Fibroblast of skin of left biceps (primary cell): ENCODE measurements at regions not wholly inside any gene's neighbourhood (a gene's known extent, or its start where the extent isn't known, plus 50 kb on each side); places are given as distances from the start of the nearest gene placed in this dataset.
"Not testable (repeated sequence)": the region's sequence is repeated elsewhere in the genome, so short reads cannot be mapped to it uniquely, and the experiment has no call there.

Experiments
- DNase-seq, 2 experiments: peaks; one replicate each; pipeline ENCODE4 v3.0.0-alpha.2; 2013; ENCODE audit warnings: low read depth in 2 of 2

DNA sequence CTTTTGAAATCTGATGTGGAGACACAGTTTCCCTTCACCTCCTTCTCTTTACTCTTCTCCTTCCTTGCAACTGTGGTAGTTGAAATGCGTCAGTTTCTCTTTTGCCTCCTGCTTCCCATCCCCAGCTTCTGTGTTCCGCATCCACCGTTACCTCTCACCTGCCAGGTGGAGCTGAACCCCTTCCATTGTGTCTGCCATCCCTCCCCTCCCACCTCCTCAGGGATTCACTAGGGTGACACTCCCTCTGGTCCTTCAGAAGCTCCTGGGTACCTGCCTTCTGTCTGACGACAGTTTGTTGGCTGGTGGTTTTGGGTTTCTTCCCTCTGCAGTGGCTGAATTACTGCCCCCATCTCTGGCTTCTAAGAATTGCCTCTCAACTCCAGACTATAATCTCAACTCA is 132.1 kb downstream of the SLC24A2 start:
- DNase-seq: no peak

DNA sequence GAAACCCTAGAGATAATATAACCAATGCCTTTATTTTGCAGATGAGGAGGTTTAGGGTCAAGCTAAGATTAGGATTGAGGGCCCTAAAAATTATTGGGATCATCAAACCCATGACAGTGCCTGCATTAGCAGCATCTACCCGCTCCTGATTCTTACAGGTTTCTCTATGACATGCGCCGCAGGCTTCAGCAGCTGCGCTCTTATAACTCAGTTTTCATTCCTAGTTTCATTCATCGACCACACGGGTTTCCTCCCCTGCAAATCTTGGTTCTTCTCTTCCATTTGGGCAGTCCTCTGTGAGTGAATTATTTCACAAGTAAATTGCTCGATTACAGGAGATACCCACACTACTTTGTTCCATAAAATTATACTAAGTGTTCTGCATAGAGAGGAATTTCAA is 137.2 kb downstream of the SLC24A2 start:
- no peak for DNase-seq

DNA sequence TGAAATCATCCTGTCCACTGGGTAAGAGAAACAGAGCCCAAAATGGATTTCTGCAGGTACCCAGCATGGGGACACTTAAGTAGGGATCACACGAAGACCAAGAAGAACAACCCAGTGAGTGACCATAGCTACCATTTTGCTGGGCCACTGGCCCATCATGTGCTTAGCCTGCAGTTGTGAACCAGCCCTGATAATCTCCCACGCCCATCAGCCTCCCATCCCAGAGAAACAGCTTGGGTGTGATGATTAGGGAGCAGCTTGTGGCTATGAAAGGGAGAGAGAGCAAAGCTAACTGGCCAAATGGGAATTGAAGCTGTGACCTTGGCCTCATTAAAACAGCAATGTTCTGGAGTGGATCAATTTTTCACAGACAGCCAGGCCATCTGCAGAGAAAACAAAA is 138.5 kb downstream of the SLC24A2 start:
- DNase-seq: no peak

DNA sequence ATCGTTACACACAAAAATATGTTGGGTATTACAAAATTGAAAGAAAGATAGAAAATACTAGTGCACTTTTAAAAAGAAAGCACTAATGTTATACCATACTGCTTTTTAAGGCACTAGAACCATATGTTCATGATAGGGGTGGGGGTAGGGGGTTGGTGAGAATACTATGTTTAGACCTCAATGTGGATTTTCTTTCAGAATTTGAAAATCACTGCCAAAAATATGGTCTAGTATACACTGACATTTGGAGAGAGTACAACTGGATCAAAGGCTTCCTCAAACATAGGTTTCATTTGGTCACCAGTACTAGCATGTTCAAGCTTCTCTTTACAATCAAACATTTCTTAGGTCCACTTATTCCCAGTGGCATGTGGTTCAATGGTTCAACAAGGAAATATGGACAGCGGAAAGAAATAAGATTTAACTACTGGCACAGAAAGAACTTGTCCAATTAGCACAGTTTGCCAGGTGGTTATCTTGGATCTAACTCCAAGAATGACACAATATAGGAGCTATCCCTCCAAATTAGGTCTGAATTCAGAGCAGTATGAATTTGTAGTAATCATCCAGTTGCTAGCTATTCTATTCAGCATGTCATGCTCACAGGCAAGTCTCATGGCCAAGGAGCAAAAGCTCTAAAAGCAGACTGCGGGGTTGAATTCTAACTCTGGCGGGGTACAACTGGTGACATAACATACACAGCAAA is 139.3 kb downstream of the SLC24A2 start:
- DNase-seq: no peak

DNA sequence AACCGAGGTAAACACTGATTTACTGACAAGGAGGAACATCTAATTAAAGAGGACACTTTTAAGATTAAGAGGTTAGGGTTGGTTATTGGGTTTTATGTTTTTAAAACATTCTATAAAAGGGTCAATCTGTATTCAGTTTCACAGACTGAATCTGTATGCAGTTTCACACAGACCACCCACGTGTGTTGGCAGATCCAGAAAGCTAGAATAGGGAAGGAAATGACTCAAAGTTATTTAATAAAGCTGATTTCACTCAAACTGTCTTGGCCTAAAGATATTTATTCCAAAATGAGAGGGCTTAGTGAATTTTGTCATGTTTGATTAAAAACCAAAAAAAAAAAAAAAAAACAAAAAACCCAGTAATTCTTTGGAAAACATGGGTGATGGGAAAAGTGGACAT is 140.2 kb downstream of the SLC24A2 start:
- DNase-seq: no peak

DNA sequence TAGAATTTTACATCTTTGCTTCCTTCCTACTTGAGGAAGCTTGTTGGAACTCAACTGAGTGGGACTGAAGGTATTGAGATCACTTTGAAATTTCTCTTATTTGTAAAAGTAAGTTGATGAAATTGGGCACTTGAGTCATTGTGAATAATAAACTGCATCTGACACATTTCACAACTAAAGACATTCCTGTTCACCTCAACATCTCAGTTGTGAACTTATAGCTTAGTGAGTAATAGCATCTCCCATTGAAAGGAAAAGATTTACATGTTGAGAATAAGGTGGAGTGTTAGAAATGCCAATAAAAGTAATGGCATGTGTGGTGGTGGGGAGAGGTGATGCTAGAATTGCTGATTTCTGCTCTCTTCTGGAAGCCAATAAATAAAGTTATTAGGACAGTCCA is 145.0 kb downstream of the SLC24A2 start:
- DNase-seq: no peak

DNA sequence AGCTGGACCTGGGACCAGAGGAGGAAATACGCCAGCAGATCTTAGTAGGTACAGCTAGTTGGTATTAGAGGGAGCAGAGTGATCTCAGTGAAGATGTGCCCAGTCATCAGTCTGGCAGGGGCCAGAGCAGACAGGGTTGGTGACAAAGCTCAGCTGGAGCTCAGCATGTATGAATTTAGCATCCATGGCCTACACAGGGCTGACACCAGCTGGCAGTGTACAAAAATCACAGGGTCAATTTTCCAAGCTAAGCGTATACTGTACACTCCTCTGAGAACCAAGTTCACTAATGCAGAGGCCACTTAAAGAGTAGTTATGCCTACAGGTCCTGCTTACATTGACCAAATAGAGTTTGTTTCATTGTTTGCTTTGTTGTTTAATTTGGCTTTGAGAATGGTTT is 146.6 kb downstream of the SLC24A2 start:
- no peak for DNase-seq

DNA sequence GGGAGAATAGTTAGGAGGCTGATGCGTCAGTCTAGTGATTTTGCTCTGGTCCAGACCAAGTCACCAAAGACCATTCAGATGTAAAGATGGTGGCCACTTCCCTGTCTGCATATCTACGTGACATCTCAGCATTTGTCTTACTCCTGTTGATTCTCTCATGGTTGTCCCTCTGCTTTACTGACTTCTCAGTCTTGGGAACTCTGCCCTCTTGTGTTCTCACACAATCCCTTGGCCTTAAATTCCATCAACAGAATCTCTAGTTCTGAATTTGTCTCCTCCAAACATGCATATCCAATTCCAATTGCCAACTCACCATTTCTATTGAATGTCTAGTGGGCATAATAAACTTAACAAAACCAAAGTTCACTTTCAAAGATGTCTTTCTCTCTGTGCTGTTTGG is 147.8 kb downstream of the SLC24A2 start:
- DNase-seq: no peak

DNA sequence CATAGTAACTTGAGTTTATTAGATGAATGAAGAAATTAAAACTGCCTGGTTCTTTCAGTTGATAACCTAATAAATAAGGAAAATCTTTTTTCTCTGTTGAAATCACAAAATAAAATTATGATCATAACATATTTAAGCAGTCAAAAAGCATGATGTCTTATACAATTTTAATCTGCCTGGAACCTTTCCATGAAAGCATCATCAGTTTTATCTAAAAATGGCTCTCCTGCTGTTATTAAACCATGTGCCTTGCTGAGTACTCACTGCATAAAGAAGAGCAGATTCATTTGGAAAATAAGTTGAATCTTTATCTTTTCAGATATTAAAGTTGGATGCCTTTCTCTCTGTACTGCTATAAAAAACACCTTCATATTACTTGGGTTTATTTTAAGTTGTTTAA is 148.8 kb downstream of the SLC24A2 start:
- DNase-seq: no peak

DNA sequence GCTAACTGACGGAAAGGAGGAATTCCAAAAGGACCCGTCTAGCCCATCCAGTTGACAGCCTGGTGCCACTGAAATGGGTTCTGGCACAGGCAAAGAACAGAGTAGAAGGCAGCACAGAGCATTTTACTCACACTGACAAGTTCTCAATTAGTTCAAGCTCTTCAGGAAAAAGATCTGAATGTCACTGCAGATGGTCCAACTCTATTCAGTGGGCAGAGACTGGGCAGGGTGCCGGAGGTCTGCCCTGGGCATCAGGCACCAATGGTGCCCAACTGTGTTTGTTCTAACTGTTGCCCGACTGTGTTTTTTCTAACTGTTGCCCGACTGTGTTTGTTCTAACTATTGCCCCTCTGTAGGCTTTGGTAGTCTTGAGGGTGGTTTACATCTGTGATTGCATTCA is 151.8 kb downstream of the SLC24A2 start:
- DNase-seq: no peak

DNA sequence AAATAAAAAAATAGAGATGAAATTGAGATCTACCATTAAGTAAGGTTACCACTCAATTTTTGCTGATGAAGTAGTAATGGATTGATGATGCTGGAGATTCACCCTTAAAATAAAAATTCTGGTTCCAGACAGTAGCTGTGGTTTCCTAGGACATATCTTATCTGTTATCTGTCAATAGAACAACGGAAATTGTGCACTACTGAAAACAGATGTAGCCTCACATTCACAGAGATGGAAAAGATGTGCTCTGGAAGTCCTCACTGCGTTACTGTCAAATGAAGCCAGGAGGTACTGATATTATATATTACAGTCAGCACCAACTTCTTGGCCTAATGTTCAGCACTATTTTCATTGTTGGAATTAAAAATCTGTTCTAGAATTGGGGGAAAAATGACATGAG is 154.0 kb downstream of the SLC24A2 start:
- no peak for DNase-seq

DNA sequence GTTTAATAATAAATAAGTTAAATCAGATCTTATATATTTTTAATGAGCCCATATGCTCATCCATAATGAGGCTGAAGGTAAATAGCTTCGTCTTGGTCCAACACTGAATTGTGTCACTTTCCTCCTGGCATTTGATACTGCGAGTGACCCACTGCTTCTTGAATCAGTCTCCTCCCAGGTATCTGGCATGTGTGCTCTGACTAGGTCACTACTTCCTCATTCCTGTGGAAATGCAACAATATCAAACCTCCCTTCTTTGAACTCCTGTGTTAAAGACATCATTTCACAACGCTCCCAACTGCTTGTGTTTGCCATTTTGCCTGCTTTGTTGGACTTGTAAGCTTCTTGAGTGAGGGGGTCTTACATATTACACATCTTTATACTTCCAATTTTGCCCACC is 157.7 kb downstream of the SLC24A2 start:
- no peak for DNase-seq

DNA sequence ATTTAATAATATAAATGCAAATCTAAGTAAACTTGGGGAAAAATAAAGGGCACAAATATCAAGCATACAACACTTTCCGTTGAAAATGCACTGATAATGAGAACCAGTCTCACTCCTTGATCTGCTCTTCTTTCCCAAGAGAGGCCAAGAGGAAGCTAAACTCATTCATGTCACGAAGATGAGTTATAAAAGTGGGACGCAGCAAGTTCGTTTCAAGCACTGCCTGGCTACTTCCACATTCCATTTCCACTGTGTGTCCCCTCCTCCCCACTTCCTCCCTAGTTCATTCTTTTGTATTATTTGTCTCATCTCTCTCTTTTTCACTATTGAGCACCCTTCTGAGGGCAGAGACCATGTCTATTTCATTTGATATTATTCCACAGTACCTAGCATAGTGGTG is 158.1 kb downstream of the SLC24A2 start:
- DNase-seq: no peak

DNA sequence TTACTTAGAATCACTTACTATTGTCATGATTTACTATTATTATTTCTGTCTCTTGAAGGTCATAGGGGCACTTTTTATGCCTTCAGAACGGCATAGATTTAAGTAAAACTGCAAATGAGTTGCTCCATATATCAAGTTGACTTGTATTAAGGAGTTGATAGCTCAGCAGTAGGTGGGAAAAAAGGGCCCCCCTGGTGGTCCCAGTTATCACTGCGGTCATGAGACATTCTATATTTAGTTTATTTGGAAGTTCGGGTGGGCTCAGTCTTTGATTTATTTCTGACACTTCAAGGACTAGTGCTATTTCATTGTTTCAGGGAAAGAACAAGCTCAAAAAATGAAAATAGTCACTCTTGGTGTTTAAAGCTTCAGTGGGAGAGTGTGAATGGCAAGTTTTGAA is 159.3 kb downstream of the SLC24A2 start:
- DNase-seq: no peak

DNA sequence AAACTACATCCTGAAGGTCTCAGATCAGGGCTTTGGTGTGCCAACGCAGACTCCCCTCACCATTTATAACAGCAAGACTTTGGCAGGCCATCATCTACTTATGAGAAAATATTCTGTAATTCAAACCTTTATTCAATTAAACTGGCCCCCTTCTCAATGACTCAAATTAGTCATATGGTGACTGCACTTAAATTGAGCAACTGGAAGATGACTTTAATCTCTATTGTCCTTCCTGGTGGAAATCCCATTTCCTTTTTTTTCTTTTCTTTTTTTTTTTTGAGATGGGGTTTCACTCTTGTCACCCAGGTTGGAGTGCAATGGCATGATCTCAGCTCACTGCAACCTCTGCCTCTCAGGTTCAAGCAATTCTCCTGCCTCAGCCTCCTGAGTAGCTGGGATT is 163.4 kb downstream of the SLC24A2 start:
- not testable (repeated sequence) for DNase-seq

DNA sequence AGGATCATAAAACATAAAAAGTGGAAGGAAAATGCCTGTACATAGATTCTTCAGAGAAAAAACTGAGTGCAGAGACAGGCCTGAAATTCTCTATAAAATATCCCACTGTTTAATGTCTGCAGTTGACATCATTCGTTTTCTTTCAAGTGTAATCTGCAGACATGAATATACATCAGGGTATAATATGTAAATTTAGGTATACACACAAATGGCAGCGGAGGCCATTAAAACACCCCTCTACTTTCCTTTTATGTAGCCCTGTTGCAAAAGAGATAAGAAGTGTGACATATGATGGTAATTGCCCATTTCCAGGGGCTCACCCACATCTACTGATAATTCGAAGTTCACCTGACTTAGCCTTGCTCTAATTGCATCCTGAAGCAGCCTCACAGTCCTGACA is 164.3 kb downstream of the SLC24A2 start:
- DNase-seq: no peak

DNA sequence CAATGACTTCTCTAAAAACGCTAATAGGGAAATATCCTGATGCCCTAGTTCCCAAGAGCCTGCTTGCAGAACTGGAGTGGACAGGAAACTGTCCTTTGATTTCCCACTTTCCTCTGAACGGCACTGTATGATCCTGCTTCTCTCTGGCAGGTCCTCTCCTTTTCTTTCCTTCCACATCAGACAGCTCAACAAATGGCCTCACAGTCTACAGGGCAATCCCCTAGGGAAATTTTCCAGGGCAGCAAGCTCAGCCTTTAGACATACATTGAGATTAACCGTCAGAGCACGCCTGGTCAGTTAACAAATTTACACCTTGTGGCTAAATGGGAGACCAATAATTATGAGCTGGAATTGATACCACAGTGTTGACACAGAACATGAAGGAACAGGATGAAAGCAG is 164.9 kb downstream of the SLC24A2 start:
- no peak for DNase-seq

DNA sequence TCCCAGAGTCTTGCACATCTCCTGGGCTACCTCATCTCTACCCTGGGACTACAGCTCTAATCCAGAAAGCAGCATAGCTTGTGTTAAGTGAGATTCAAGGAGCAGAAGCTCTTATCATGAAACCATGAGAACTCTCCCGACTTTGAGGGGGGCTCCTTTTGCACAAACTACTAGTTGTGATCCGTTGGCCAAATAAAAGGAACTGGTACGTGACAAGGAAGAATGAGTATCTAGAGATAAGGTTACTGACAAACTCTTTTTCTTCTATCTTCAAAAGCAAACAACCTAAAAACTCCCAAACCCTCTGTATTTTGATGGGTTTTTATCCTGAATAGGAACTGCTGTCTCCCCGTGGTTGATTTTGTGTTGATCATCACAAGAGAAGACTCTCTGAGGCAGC is 168.5 kb downstream of the SLC24A2 start:
- DNase-seq: no peak

DNA sequence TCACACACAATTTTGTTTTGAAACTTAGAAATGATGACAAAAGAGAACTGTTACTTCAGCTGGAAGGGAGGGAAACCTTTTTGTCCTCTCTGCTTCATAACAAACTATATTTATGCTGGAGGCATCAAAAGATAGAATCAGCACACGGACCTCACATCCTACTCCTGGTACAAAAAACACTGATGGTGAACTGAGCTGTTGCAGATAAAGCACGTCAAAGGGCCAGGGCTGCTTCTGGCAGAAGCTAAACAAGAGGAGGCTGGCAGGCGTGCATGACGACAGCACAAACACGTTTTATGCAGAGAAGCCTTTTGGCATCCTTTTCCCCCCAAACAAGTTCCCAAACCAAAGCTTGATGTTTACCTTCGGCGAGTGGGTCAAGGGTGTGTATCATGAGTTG is 169.6 kb downstream of the SLC24A2 start:
- no peak for DNase-seq

DNA sequence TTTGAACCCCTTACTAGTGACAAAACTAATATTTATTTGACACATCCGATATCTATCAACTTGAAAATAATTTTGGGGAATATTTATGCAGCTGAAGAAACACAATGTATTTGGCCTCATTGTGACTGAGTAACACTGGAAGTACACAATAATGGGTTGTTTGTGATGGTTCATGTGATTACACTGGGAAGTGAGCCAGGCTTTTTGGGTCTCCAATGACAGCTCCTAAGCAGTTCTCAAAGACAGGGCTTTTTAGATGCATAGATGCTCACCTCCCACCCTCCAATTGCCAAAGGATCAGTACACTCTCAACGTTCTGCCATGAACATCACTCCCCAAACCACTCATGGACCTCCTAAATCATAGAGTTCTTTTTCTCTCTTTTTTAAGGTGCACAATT is 170.0 kb downstream of the SLC24A2 start:
- no peak for DNase-seq

DNA sequence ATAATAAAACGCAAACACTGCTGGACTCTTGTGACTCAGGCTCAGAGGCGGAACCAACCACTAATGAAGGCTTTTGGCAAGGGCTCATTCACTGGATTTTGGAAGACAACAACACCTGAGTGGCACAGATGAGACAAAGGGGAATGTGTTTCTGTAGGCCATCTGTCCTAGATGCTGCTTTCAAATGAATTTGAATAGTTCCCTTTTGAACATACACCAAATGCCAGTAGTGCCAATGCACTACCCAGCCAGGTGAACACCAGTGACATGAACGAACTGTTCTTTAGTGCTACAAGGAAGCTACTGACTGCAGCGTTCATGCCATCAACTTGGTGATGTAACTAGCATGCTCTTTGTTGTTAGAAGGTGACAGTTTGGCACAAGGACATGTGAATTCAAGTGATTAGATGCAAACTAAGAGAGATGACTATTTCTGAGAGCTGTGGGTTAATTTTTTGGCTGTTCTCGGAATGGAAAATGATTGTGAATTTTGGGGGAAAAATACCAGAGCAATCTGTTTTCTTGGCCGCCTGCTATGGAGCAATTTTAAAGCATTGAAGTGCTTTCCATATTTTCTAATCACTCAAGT is 173.7 kb downstream of the SLC24A2 start:
- DNase-seq: no peak

DNA sequence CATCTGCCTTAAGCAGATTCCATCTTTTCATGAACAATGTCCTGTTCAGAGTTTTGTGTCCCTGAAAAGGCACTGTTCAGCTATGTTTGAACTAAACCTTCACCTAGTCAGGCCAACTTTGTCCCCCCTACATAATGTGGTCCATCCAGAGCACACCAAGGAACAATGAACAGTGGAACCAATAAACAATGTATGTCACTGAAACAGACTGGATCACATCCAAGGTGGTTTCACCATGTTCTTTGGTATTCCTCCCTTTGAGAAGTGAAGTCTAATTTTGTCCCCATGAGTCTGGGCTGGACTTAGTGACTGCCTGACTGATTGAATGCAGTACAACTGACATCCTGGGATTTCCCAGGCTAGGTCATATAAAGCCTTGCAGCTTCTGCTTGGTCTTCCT is 174.5 kb downstream of the SLC24A2 start:
- DNase-seq: no peak

DNA sequence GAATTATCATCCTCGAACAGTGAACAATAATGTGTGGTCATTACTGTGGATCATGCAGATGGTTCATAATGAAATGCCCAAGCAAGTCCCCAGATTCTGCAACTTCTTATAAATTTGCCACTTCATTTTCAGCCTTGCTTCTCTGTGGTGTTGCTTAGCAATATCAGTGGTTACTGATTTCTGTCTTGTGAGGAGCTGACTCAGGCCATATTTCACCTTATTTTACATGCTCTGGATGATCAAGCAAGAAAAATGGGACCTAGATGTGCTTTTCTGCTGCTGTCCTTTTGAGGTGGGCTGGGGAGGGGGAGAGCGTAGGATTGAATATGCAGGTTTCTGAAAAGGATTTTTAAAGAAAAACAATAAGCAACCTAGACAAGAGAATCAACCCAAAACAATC is 188.3 kb downstream of the SLC24A2 start:
- DNase-seq: no peak

DNA sequence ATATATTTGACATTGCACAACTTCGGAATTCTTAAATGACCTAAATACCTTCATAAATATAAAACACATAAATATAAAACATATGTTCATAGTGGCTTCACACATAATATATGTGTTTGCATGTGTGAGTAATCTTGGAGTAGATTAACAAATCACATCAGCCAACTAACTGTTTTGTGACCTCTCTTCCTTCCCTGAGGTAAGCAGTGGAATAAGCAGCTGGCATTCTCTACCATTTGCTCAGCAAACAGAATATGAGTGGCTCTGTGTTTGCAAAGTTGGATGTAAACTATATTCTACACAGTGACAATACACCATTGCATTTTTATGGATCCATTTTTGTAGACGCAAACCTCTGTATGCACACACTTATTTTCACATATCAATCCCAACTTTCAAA is 189.9 kb downstream of the ACER2 start:
- DNase-seq: no peak
